Stimulated activated CD8-positive, alpha-beta memory T cell treated with anti-CD3 and anti-CD28 coated beads, Interleukin-2, amount 100 ng/mL, for 48 hours (primary cell): ENCODE measurements at regions not wholly inside any gene's neighbourhood (a gene's known extent, or its start where the extent isn't known, plus 50 kb on each side); places are given as distances from the start of the nearest gene placed in this dataset.
"Not testable (repeated sequence)": the region's sequence is repeated elsewhere in the genome, so short reads cannot be mapped to it uniquely, and the experiment has no call there.

ENCODE experiments used
- DNase-seq, 2 donors: peaks; one replicate each; pipeline ENCODE4 v3.0.0-alpha.2; 2020; ENCODE audit warnings: low read depth in 2 of 2

- DNase-seq, result no peak
Measured at GRCh38 chr12:58310809-58311622, 369.6 kb downstream of the ATP23 start.

GRCh38 chr12:58313091-58313855 is 371.9 kb downstream of the ATP23 start:
- DNase-seq, result no peak

- no peak for DNase-seq
Measured at GRCh38 chr12:58314610-58315009, 373.2 kb downstream of the ATP23 start.

GRCh38 chr12:58316926-58317325 is 375.6 kb downstream of the ATP23 start:
- DNase-seq, result no peak

GRCh38 chr12:58321414-58321813 is 380.0 kb downstream of the ATP23 start:
- no peak for DNase-seq

- no peak for DNase-seq
Measured at GRCh38 chr12:58323676-58324075, 382.3 kb downstream of the ATP23 start.

GRCh38 chr12:58325561-58325960 is 384.2 kb downstream of the ATP23 start:
- no peak for DNase-seq

GRCh38 chr12:58326534-58326933 is 385.2 kb downstream of the ATP23 start:
- DNase-seq, result no peak

GRCh38 chr12:58336581-58337242 is 395.3 kb downstream of the ATP23 start:
- DNase-seq, result not testable (repeated sequence)

- not testable (repeated sequence) for DNase-seq
Measured at GRCh38 chr12:58337539-58337938, 396.2 kb downstream of the ATP23 start.

- DNase-seq, result no peak
Measured at GRCh38 chr12:58341791-58342190, 400.4 kb downstream of the ATP23 start.

GRCh38 chr12:58342736-58343135 is 401.4 kb downstream of the ATP23 start:
- DNase-seq, result no peak

- DNase-seq, result no peak
Measured at GRCh38 chr12:58346032-58346632, 404.8 kb downstream of the ATP23 start.

GRCh38 chr12:58347188-58347587 is 405.8 kb downstream of the ATP23 start:
- DNase-seq, result no peak

GRCh38 chr12:58347691-58348090 is 406.3 kb downstream of the ATP23 start:
- no peak for DNase-seq

- no peak for DNase-seq
Measured at GRCh38 chr12:58349161-58349560, 407.8 kb downstream of the ATP23 start.

- DNase-seq, result no peak
Measured at GRCh38 chr12:58356794-58357193, 415.4 kb downstream of the ATP23 start.

- DNase-seq, result no peak
Measured at GRCh38 chr12:58357511-58357910, 416.1 kb downstream of the ATP23 start.

- DNase-seq, result no peak
Measured at GRCh38 chr12:58358369-58358768, 417.0 kb downstream of the ATP23 start.

- DNase-seq, result no peak
Measured at GRCh38 chr12:58359084-58359483, 417.7 kb downstream of the ATP23 start.

- no peak for DNase-seq
Measured at GRCh38 chr12:58361056-58361455, 419.7 kb downstream of the ATP23 start.

GRCh38 chr12:58363971-58364370 is 422.6 kb downstream of the ATP23 start:
- DNase-seq, result no peak
